ENCODE measurements at regions not wholly inside any gene's neighbourhood (a gene's known extent, or its start where the extent isn't known, plus 50 kb on each side); places are given as distances from the start of the nearest gene placed in this dataset.

DNA sequence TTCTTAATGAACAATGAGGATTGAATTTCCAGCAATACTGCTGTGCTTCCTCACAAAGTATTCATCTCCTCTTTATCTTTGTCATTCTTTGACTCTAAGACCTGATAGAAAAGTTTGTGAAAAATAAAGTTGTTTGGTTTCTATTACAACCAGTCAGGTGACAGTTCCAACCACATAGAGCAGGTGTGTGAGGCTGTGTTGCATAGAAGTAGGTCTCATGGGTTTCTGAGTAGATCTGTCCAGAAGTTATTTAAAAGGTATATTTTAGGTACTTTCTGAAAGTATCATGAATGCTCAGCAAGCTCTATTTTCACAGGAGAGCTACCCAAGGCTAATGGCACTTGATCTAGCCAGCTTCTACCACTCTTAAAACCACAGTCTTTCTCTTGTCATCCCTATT, 637.0 kb downstream of the DNAH5 start:
- TF ChIP-seq, protein P1, sequence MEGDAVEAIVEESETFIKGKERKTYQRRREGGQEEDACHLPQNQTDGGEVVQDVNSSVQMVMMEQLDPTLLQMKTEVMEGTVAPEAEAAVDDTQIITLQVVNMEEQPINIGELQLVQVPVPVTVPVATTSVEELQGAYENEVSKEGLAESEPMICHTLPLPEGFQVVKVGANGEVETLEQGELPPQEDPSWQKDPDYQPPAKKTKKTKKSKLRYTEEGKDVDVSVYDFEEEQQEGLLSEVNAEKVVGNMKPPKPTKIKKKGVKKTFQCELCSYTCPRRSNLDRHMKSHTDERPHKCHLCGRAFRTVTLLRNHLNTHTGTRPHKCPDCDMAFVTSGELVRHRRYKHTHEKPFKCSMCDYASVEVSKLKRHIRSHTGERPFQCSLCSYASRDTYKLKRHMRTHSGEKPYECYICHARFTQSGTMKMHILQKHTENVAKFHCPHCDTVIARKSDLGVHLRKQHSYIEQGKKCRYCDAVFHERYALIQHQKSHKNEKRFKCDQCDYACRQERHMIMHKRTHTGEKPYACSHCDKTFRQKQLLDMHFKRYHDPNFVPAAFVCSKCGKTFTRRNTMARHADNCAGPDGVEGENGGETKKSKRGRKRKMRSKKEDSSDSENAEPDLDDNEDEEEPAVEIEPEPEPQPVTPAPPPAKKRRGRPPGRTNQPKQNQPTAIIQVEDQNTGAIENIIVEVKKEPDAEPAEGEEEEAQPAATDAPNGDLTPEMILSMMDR (IDR thresholded peaks at IDR 0.05), result no peak
- no peak for TF ChIP-seq POLR2A (IDR thresholded peaks at IDR 0.05)
- no peak for TF ChIP-seq POLR2AphosphoS5 (IDR thresholded peaks at IDR 0.05)
- no peak for TF ChIP-seq EP300 (IDR thresholded peaks at IDR 0.05)

Measured in sigmoid colon (tissue), 4 donors.